GM21367 (cell line): ENCODE measurements at regions not wholly inside any gene's neighbourhood (a gene's known extent, or its start where the extent isn't known, plus 50 kb on each side); places are given as distances from the start of the nearest gene placed in this dataset.

Experiments
- ATAC-seq: cut with Tn5 transposase; IDR thresholded peaks from one replicate; pipeline ENCODE4 v1.9.1; 2021; ENCODE audit not compliant: unreplicated experiment

DNA sequence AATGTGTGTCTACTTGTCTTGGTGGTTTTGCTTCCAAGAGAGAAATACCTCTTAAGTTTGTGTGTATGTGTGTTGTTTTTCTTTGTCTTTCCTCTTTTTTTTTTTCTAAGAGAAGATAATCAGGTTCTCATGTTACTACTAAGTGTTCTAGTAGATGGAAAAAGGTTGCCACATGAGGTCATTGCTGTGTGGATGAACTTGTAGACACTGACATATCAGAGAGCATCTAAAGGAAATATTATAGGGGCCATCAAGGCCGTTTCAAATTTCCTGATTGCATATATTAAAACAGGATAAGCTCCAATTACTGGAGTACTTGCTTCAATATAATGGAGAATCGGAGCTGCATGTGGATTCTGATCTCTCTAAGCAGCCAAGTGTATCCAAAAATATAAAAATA lies 747.5 kb downstream of the NR2F2 start:
- ATAC-seq: no peak

DNA sequence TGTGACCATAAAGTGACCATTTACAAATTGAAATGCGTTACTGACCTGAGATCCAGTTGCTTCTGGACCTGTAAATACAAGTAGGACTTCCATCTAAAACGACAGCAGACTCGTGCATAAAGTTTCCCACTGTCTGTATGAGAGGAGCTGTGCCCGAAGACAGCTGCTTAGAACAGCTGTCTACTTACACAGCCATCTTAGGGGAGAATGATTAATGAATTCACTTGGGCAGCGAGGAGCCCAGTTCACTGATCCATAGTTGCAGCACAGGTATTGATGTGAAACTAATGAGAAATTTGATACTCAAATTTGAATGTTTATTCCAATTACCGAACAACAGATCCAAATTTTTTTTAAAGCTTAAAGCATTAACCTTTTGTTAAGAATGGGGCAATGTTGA lies 748.1 kb downstream of the NR2F2 start:
- no peak for ATAC-seq

DNA sequence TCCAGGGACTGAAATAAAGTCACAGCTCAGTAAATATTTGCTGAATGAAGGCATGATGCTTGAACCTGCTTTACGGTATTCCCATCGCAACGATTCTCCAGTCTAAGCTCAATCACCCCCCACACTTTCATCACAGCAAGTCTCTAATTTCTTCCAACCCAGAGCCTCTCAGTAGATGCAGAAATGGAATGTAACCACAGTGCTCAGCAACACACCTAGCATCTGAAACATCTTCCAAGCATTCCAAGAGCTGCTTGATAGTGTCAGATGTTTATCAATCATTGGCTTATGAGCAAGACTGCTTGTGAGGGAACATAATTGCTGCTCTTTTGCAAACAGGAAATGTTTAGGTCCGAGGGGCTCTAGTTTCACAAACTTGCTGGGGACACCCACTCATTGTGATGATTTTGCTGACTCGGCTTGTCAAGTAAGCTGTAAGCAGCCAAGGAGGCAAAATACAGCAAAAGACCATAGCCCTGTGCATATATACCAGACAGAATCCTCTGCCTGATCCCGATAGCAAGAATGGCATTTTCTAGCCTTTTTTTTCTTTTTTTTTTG lies 751.2 kb downstream of the NR2F2 start:
- ATAC-seq: no peak

GRCh38 chr15:97082830-97083229 lies 752.3 kb downstream of the NR2F2 start:
- no peak for ATAC-seq

DNA sequence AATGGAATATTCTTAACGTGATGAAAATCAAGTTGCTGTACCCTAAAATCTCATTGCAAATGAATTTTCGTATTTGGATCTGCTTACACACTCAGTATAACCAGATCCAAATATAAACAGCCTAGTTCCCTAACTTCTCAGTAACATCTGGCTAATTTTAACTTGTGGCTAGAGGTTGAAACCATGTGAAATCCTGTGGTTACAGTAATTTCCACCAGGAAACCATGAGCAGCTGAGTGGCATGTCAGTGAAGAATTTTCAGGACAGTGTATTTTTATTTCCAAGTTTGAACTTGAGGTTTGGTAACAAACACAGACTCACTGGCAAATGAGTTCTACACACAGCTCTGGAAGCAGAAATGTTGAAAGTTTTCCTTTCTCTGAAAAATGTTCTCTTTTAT lies 754.1 kb downstream of the NR2F2 start:
- ATAC-seq: no peak

DNA sequence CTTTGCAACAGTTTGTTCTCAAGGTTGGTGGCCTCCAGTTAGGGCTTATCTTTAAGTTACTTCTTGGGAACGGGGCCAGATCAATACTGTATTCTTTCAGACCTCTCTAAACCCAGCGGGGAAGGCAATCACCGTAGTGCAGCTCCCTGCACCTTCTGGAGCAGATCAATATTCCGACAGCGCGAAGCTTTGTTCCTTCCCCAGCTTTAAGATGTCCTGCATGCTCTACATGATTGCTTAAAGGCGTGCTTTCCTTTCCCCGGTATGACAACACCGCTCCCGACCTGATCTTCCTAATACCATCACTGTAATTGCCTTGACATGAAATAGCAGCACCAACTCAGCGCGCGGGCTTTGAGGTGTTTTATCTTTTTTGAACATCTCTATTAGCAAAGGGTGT lies 755.2 kb downstream of the NR2F2 start:
- ATAC-seq: no peak

- no peak for ATAC-seq
Measured at GRCh38 chr15:97087006-97087741, 756.7 kb downstream of the NR2F2 start.

- ATAC-seq: no peak
Measured at GRCh38 chr15:97091093-97091492, 760.6 kb downstream of the NR2F2 start.

- no peak for ATAC-seq
Measured at GRCh38 chr15:97092656-97093055, 762.2 kb downstream of the NR2F2 start.

DNA sequence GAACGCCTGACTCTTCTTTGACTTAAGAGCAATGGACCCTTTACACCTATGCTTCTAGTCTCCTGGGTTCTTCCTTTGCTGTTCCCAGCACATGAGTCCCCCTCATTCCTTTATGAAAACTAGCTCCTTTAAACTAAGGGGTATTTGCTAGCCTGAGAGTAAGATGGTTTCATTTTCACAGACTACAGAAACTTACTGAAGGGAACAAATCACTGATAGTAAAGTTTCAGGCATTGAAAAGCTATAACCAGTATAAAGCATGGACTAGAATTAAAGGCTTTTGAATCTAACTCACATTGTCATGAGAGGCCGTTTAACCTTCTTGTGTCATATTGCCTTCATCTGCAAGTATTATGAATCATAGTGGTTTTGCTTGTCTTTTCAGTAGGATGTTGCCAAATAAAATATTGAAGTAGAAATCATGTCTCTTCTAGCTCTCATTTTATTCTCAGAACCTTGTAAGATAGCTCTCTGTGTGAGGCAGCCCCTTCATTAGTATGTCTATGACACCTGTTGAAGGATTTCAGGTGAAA lies 765.9 kb downstream of the NR2F2 start:
- no peak for ATAC-seq

DNA sequence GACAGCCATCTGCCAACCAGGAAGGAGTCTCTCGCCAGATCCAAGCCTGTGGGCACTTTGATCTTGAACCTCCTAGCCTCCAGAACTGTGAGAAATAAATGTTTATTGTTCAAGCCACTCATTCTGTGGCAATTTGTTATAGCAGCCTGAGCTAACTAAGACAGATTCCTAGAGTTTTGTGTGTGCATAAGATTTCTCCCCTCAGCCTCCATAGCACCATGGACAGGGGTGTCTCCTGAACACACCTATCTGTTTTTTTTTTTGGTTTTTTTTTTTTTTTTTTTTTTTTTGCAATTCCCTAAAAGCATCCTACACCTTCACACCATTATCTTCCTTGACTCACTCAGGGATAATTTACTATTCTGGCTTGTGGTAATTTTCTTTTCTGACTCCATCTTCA lies 768.5 kb downstream of the NR2F2 start:
- no peak for ATAC-seq

- no peak for ATAC-seq
Measured at GRCh38 chr15:97101572-97101971, 771.1 kb downstream of the NR2F2 start.

DNA sequence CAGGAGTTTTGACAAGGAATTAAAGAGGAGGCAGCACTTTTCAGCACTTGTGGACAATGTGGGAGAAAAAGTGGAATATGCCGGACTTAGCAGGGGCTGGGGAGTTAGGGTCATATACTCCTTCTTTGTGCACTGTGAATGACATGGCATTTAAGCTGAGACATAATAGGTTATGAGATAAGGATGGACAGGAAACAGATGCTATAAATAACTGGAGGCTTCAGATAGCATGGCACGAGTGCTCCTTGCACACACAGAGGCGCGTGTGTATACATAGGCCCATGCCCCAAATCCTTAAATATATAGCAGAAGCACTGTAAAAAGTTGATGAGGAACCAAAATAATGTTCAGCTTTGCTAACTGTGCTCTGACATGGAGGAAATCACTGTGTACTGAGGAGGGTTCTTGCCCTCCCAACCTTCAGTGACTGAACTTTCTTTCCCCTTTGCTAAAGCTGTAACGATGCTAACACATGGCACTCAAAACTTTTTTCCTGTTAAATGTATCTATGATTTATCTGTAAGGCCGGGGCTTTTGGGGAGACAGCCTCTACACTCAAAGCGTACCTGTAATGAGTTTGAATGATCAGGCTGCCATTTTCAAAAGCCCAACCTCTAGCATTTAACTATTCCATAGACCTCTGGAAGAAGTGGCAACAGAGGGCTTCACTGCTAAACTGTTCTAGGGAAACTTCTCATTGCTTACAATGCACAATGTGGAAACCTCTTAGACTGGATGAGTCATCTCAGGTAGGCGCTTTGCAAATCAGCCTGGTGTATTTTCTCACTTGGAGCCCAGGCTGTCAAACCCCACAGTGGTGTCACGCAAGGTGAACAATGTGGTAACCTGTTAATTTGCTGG lies 784.6 kb downstream of the NR2F2 start:
- ATAC-seq: no peak

DNA sequence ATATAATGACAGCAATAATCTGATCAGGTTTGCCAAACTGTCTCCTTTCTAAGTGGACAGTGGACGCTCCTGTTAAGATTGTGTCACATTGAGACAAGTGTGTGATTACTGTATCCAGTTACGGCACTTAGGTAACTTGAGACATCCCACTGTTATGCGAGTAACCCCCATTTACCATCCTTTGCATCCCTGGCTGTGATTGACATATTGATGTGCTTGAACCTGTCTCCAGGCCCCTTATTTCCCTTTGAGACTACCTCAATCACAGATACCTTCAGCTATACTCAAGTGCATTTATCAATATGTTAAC lies 785.2 kb downstream of the NR2F2 start:
- no peak for ATAC-seq

DNA sequence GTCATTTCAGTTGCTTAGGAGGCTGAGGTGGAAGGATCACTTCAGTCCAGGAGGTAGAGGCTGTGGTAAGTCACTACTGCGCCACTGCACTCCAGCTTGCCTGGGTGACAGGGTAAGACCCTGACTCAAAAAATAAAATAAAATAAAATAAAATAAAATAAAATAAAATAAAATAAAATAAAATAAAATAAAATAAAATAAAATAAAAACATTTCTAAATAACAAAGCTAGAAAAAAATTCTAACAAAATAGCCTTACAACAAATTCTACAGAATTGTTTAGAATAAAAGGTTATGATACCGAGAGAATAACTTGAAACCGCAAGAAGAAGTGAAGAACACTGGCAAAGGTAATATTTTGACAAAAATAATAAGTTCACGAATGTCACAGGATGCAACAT lies 794.3 kb downstream of the NR2F2 start:
- ATAC-seq: no peak

DNA sequence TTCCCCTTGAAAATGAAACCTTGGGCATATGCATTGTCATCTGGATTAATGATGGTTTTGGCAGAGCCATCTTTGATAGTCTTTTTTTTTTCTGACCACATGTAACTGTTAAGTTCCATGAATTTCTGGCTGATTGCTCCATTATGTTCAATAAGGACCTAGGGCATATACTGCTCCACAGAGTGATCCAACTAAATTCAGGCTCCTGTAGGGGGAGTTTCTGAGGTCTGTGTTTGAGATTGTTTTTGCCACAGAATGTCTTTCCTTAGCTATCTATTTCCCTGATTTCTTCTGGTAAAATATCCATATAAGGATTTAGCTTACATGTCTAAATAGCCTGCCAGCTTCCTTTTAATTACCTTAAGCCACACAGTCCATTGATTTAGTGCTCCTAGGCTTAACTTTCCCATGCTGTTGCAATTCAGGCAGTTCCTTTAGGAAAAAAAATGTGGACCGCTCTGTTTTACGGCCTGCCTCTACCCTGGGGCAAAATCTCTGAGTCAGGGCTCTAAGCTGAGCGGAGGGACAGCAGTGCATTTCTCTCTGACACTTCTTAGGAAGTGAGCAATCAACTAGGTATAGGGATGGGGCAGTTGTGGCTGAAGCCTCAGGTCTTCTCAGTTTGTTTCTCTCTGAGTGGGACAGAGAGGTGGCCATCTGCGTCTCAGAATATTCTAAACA lies 796.2 kb downstream of the NR2F2 start:
- no peak for ATAC-seq

GRCh38 chr15:97129674-97130073 lies 799.2 kb downstream of the NR2F2 start:
- no peak for ATAC-seq

DNA sequence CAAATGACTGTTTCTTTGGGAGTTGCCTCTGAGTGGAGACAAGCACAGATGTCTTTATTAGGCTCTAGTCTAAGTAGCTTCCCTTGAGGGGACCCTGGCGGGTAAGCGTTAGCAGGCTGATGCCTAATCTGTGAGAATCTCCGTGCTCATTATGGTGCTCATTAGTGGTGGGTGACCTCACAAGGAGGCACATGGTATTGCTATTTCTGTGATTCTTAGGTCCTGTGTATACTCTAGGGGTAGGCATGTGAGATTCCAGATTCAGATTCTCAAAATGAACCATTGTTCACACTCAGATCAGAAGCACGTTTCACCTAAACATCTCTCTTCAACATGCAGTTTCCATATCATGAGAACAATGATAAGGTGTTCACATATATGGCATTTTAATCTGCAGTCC lies 809.7 kb downstream of the NR2F2 start:
- no peak for ATAC-seq

DNA sequence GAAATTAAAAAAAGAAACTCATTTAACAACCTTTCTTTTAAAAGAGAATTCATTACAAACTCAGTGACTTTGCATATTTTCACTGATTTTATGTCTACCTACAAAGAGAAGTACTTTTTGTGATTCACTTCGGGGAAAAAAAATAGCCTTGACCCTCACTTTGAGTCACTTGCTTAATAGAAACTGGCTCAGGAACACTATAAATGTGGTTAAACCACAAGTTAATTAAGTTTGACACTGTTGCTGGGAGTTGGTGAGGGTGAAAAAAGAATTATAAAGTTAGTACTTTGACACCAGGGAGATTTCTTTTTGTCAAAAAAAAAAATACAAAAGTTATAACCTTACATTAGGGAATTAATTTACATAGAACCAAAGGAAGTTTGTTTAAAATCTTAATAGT lies 810.9 kb downstream of the NR2F2 start:
- no peak for ATAC-seq

- ATAC-seq: no peak
Measured at GRCh38 chr15:97141871-97142270, 811.4 kb downstream of the NR2F2 start.

DNA sequence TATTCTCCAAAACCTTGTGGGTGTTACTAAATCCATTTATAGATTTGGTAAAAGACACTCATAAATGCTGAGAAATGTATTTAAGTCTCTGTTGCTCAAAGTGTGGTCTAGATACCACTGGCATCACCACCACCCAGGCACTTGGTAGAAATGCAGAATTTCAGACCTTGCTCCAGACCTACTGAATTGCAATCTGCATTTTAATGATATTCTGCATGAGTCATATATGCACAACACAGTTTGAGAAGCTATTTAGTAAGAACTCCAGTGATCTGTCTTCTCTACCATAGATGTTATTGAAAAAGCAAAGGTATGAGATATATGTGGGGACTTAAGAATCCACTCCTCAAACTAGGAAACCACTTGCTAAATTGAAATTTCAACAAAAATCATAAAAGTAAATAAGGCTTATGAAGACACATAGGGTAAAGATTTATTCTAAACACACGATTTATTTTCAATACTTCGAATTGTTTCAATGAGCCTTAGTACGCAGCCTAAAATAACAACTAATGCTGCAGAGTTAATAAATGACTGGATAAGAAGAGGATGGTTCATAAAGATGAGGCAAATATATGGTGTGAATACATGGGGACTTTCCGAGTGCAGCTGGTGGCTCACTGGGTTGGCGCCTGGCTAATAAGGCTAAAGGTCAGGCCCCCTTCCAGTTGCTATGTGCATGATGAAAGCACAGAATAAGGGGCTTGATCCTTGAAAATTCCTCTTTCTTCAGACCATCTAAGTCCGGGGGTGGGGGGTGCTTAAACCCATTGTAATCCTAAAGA lies 813.3 kb downstream of the NR2F2 start:
- no peak for ATAC-seq
